Spleen (tissue), 11 donors: ENCODE measurements at regions not wholly inside any gene's neighbourhood (a gene's known extent, or its start where the extent isn't known, plus 50 kb on each side); places are given as distances from the start of the nearest gene placed in this dataset.

Source experiments
- DNase-seq: peaks from one replicate; pipeline ENCODE4 v3.0.0-alpha.2; 2020
- H3K27ac ChIP-seq, 8 donors: fragments of 200-600 bp; sonication (generic) in 7 of 8; 1 replicate in 4 of 8; 2 replicates in 4 of 8; pipeline versions ENCODE4 v1.5.0 to v1.8.0; 2016 to 2021; ENCODE audit warnings: inconsistent platforms in 4 of 8, mild to moderate bottlenecking in 4 of 8, moderate library complexity in 1 of 8
- H3K27me3 ChIP-seq, 7 donors: fragments of 200-600 bp; sonication (generic) in 6 of 7; replicated peaks in 1 of 7; 1 replicate in 4 of 7; 2 replicates in 3 of 7; pipeline versions ENCODE4 v1.5.0 to v1.8.0; 2016 to 2021; ENCODE audit warnings: inconsistent platforms in 3 of 7, mild to moderate bottlenecking in 1 of 7
- H3K36me3 ChIP-seq, 6 donors: fragments of 200-600 bp; sonication (generic) in 5 of 6; 1 replicate in 4 of 6; 2 replicates in 2 of 6; pipeline versions ENCODE4 v1.5.0 to v1.8.0; 2016 to 2021; ENCODE audit warnings: inconsistent platforms in 2 of 6
- H3K4me1 ChIP-seq, 6 donors: fragments of 200-600 bp; sonication (generic) in 5 of 6; 1 replicate in 3 of 6; 2 replicates in 3 of 6; pipeline versions ENCODE4 v1.5.0 to v1.8.0; 2016 to 2021; ENCODE audit warnings: inconsistent platforms in 3 of 6
- H3K4me3 ChIP-seq, 8 donors: fragments of 200-600 bp; sonication (generic) in 7 of 8; 1 replicate in 4 of 8; 2 replicates in 4 of 8; pipeline versions ENCODE4 v1.5.0 to v1.8.0; 2016 to 2021; ENCODE audit warnings: inconsistent platforms in 4 of 8, mild to moderate bottlenecking in 4 of 8, moderate library complexity in 2 of 8
- H3K9me3 ChIP-seq, 8 donors: fragments of 200-600 bp; sonication (generic) in 7 of 8; 1 replicate in 4 of 8; 2 replicates in 4 of 8; pipeline versions ENCODE4 v1.5.0 to v1.8.0; 2016 to 2021; ENCODE audit warnings: inconsistent platforms in 4 of 8
- CTCF ChIP-seq, 11 experiments: fragments of 200-600 bp in 7 of 11; fragments of 450-650 bp in 4 of 11; sonication (generic) in 4 of 11; IDR thresholded peaks in 8 of 11; conservative IDR thresholded peaks in 3 of 11; 1 replicate in 7 of 11; 2 replicates in 4 of 11; pipeline versions ENCODE4 v1.4.0 to v1.8.0; 2016 to 2021; ENCODE audit warnings: antibody characterized with exemption in 11 of 11, inconsistent platforms in 4 of 11, mild to moderate bottlenecking in 1 of 11
- POLR2A ChIP-seq, 3 donors: fragments of 450-650 bp; IDR thresholded peaks; one replicate each; pipeline ENCODE4 v1.5.1; 2017; ENCODE audit warnings: antibody characterized with exemption in 3 of 3, mild to moderate bottlenecking in 1 of 3
- POLR2AphosphoS5 ChIP-seq, 3 donors: sonication (generic); formaldehyde crosslinking; IDR thresholded peaks; one replicate each; pipeline ENCODE4 v1.5.1; 2017; ENCODE audit warnings: antibody characterized with exemption in 3 of 3
- WGBS, 5 donors: extraction: QIAGEN DNeasy Blood & Tissue Kit in 3 of 5; methylation state at CpG; one replicate each; pipeline versions ENCODE4 v1.1.5 to v1.1.7; 2013 to 2018; 5-methylcytosine and 5-hydroxymethylcytosine counted together
- intact Hi-C: fragments of 100-400 bp; cut with DNase I; formaldehyde crosslinking; loops from one replicate; pipeline ENCODE4 v1.15.0; 2023; ENCODE audit warnings: low total_unique reads
- donor health status: healthy with polysubstance abuse.
- donor health status: DM: no; HTN: no; CAD: no; lungs with moderate emphysema.
- donor health status: DM: no; HTN: no; CAD: no.
- donor health status: Bipolar disorder and iron deficiency.
- donor health status: healthy.
- donor health status: DM: no; HTN: no; CAD: no.
- donor health status: DM: yes; HTN: yes; CAD: no.

DNA sequence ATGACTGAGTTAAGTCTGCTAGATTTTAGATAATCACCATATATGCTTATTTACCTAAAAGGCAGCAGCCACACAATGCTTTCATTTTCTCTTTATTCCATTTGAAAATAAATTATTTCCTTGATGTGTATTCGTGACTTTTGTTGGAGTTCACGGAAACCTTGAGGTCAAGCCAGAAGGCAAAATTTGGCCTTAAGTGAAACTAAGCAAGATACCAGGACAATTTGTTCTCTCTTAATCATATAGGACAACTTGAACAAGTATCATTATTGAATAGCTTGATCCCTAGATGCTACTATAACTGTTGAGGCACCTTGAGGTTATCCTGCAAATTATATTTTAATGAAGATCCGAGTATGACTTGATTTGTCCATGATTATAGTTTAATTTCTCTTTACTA is 429.2 kb upstream of the DACH1 start:
- Histone ChIP-seq H3K4me1 (no peaks in the 10 kb centered on the region), H3K9me3 (peaks cover 0 to 12% (median 4%) of the 10 kb centered on the region in 8 donors), H3K4me3 (no peak overlapping the region), H3K36me3 (no peaks in the 10 kb centered on the region), H3K27me3 (no peaks in the 10 kb centered on the region), H3K27ac (no peak overlapping the region)
- no peak for DNase-seq
- 67 to 83% (median 73%) methylated on average over 3 of the region's 3 CpGs for WGBS, 5 donors
- intact Hi-C loops = no loop called here
- TF ChIP-seq POLR2AphosphoS5 (IDR thresholded peaks at IDR 0.05) (no peak), POLR2A (IDR thresholded peaks at IDR 0.05) (no peak), CTCF (IDR thresholded peaks at IDR 0.05 in 8 of 11, conservative IDR thresholded peaks at IDR 0.05 in 3 of 11) (no peak)

GRCh38 chr13:72295153-72295552 is 428.1 kb upstream of the DACH1 start:
- Histone ChIP-seq H3K9me3 (peaks cover 0 to 12% (median 4%) of the 10 kb centered on the region in 8 donors), H3K27me3 (no peaks in the 10 kb centered on the region), H3K4me3 (no peak overlapping the region), H3K36me3 (no peaks in the 10 kb centered on the region), H3K4me1 (no peaks in the 10 kb centered on the region), H3K27ac (peak overlapping the region in 1 of 8 donors; percentile 27)
- TF ChIP-seq CTCF (IDR thresholded peaks at IDR 0.05 in 8 of 11, conservative IDR thresholded peaks at IDR 0.05 in 3 of 11) = no peak
- no peak for TF ChIP-seq POLR2A (IDR thresholded peaks at IDR 0.05)
- TF ChIP-seq POLR2AphosphoS5 (IDR thresholded peaks at IDR 0.05) = no peak
- intact Hi-C loops = no loop called here
- WGBS, 5 donors = 51 to 79% (median 66%) methylated on average over 2 of the region's 2 CpGs
- DNase-seq = no peak

GRCh38 chr13:72293206-72293605 is 426.2 kb upstream of the DACH1 start:
- DNase-seq = no peak
- intact Hi-C loops = no loop called here
- WGBS, 5 donors = 90 to 96% (median 94%) methylated on average over 1 of the region's 1 CpG

More at GRCh38 chr13:72293206-72293605, 426.2 kb upstream of the DACH1 start:
- H3K4me1 ChIP-seq = no peaks in the 10 kb centered on the region
- H3K27ac ChIP-seq = no peak overlapping the region
- H3K27me3 ChIP-seq = no peaks in the 10 kb centered on the region
- TF ChIP-seq CTCF (IDR thresholded peaks at IDR 0.05 in 8 of 11, conservative IDR thresholded peaks at IDR 0.05 in 3 of 11) (no peak), POLR2A (IDR thresholded peaks at IDR 0.05) (no peak), POLR2AphosphoS5 (IDR thresholded peaks at IDR 0.05) (no peak)
- peaks cover 0 to 26% (median 17%) of the 10 kb centered on the region in 8 donors for H3K9me3 ChIP-seq
- no peaks in the 10 kb centered on the region for H3K36me3 ChIP-seq
- H3K4me3 ChIP-seq = no peak overlapping the region
